ENCODE measurements at regions not wholly inside any gene's neighbourhood (a gene's known extent, or its start where the extent isn't known, plus 50 kb on each side); places are given as distances from the start of the nearest gene placed in this dataset.

DNA sequence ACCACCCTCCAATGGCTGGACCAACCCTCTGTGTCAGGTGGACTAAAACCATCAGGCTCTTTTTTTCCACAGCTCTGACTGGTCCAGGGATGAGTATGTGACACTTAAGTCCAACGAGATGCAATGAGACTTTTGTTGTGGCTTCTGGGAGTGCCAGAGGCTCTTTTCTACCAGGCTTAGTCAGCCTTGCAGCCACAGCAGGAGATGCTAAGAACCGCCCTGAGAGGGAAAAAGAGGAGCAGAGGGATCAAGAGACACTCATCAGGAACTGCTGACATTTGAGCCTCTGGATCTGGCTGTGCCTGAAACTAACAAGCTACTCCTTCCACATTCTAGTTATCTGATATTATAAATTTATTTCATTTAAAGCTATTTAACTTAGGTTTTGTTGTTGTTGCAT, 270.9 kb upstream of the SULF2 start:
- no peak for TF ChIP-seq POLR2A (IDR thresholded peaks at IDR 0.05)
- TF ChIP-seq, protein P1, sequence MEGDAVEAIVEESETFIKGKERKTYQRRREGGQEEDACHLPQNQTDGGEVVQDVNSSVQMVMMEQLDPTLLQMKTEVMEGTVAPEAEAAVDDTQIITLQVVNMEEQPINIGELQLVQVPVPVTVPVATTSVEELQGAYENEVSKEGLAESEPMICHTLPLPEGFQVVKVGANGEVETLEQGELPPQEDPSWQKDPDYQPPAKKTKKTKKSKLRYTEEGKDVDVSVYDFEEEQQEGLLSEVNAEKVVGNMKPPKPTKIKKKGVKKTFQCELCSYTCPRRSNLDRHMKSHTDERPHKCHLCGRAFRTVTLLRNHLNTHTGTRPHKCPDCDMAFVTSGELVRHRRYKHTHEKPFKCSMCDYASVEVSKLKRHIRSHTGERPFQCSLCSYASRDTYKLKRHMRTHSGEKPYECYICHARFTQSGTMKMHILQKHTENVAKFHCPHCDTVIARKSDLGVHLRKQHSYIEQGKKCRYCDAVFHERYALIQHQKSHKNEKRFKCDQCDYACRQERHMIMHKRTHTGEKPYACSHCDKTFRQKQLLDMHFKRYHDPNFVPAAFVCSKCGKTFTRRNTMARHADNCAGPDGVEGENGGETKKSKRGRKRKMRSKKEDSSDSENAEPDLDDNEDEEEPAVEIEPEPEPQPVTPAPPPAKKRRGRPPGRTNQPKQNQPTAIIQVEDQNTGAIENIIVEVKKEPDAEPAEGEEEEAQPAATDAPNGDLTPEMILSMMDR (IDR thresholded peaks at IDR 0.05): no peak
